ENCODE measurements at regions not wholly inside any gene's neighbourhood (a gene's known extent, or its start where the extent isn't known, plus 50 kb on each side); places are given as distances from the start of the nearest gene placed in this dataset.

- TF ChIP-seq CTCF (optimal IDR thresholded peaks at IDR 0.05 in 1 of 3, IDR thresholded peaks at IDR 0.05 in 1 of 3, conservative IDR thresholded peaks at IDR 0.05 in 1 of 3; ENCODE audit: extremely low read depth in 1 of 3, insufficient read depth in 2 of 3, low read length in 3 of 3) (no peak), EZH2 (IDR thresholded peaks at IDR 0.05; ENCODE audit: low read length) (no peak)
Observed at GRCh38 chr13:47281991-47282390, 385.1 kb upstream of the HTR2A start.
